CD4-positive, alpha-beta T cell treated with Interferon gamma for 1 hour (primary cell): ENCODE measurements at regions not wholly inside any gene's neighbourhood (a gene's known extent, or its start where the extent isn't known, plus 50 kb on each side); places are given as distances from the start of the nearest gene placed in this dataset.

Experiments used
- DNase-seq: peaks from one replicate; pipeline ENCODE4 v3.0.0-alpha.2; 2020

DNA sequence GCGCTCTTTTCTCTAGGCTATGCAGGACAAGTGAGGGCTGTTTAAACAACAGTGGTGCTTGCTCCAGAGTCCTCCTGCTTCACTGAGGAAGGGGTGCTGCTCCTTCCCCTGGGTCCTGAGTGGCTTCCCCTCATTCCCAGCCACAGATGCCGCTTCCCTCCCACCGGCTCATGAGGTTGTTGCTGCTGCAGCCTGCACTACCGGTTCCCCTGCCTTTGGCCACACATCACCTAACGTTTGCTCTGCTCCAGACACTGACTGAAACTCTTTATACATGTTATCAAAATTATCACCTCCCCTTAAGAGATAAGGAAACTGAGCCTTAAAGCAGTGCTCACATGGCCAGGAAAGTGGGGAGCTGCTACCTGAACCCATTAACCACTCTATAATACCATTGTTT lies 130.8 kb upstream of the LGALSL start:
- DNase-seq, result no peak

DNA sequence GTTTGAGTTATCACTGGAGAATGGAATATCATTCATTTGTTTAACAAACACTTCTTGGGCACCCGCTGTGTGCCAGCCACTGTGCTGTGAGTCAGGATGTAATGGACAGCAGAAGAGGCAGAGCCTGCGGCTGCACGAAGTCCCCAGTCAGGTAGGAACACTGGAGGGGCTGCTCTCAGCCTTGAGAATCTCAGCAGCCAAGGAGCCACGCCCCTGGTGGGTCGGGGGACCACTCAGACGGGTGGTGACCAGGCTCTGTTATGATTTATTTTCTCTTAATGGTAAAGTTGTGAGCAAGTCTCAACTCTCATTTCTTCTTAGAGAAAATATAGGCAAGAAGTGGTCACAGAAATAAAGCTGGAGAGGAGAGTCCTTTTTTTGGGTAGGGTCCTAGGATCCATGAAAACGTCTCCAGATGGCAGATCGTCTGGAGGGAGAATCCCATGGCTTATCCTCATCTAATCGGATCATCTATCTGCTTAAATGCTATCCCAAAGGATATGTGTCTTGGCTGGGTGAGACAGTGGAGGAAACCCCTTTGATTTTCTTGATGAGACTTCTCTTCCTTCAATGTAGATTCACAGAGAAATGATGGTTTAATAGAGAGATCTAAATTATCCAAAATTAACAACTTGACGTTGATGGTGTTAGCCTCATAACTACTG lies 129.1 kb upstream of the LGALSL start:
- DNase-seq, result no peak

DNA sequence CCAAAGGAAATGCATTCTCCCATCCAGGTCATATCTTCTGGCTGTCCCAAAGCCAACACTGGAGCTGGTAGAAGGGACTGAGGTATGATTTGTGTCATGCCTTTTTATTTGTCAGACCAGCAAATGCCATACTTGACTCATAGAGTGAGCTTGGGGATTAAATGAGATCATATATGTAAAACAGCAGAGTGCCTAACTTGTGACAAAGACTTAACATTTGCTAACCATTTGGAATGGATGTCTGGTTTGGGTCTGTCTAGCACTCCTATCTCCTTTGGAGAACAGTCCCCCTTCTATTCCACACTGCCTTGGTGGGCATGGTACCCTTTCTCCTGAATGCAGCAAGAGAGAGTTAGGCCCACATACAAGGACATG lies 128.5 kb upstream of the LGALSL start:
- DNase-seq, result no peak

DNA sequence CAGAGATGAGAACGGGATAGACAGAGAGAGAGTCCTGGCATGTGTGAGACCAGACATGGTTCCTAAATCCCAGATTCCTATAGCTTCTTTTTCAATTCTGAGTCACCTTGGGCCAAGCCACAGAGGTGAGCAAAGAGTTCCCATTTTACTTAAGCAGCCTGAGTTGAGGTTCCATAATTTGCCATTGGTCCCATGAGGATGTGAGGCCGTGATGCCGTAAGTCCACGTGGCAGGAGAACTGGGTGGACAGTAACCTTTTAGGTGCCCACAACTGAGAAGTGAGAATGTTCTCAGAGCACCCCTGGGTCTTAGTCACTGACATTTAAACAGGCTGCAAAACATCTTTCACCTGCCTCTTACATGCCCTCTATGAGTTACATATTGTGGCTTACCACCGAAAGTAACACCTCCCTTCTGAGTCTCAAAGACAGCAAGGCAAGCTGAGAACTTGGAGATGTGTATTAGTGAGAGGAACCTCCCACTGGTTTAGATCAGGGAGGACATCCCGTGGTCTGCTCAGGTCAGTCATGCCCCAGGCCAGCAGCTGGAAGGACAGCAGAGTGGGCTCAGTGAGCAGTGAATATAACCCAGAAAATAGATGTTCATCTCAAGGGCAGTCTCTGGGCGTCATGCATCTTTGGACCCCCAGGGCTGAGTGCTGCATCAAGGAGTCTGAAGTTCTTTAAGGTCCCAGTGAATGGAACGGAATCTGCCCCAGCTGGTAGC lies 127.9 kb upstream of the LGALSL start:
- peak; percentile 37 for DNase-seq

DNA sequence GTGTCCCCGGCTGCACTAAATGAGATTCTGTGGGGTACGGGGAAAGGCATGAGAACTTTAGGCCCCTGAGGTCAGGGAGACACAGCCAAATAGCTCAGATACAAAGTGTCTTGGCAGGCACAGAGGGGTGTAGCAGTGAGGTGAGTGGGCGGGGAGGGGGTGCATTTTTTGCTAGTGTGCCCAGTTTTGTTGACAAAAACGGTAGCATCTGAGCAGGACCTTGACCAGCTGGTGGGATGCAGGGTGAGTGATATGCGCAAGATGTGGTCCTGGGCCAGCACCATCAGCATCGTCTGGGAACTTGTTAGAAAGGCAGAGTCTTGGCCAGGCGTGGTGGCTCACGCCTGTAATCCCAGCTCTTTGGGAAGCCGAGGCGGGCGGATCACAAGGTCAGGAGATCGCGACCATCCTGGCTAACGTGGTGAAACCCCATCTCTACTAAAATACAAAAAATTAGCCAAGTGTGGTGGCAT lies 127.3 kb upstream of the LGALSL start:
- no peak for DNase-seq

DNA sequence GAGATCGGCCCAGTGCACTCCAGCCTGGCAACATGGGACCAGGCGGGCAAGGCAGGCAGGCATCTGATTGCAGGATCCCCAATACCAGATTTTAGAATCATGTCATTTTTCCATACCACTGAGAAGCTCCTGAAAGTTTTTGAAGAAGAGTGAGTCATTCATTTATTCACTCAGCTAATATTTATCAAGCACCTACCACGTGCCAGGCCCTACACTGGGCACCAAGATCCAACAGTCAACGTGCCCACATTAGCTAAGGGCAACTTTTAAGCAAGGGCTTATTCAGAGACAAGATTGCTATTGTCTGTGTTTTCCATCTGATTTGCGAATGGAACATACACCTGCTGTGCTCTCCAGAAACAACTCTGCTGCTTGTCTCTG lies 126.8 kb upstream of the LGALSL start:
- no peak for DNase-seq

DNA sequence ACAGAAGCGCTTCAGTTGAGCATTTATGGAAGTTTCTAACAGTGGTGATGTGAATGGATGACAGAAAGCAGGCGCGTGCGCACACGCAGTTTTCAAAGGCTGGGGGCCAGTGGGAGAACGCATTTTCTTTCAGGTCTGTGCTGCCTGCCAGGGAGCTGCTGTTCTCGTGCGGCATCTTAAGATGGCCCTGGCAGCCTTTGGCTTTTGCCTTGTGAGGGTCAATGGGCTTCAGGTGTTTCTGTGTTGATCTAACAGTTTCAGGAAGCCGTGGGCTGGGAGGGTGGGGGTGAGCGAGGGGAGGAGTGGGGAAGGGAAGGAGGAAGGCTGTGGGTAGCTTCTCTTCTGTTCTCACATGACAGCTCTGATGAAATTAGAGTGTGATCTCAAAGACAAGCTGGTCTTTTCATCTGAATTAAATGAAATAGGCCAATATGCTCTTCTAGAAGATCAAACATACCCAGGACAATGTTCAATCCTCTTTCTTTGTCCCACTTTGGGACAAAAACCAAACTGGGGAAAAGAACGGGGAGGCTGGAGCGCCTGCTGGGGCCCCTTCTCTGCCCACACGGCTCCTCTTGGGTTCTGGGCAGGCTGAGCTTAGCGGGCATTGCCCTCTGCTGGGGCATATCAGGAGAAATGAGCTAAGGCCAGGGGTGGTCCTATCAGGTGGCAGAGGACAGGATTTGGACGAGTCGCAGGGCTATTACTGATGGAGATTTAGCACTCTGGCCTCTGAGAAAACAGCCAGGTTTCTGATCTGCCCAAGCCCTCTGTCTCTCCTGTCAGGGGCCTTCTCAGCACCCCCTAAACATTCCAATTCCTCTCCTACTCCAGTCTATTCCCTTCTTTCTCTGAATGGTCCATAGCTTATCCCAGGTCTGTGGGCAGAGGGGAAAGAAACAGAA lies 126.2 kb upstream of the LGALSL start:
- peak; percentile 65 for DNase-seq

DNA sequence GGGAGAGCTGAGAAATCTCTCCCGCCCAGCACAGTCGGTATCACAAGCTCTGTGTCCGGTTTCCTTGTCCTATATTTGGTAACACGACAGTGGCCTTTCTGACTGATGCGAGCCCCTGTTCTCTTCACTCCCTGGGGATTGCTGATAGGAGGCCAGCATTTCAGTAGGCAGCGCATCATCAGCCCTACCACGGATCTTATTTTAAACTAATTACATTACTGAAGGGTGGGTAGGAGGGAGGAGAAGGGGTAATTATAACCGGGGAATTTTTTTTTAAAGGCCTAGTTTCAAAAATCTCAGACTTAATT lies 125.6 kb upstream of the LGALSL start:
- no peak for DNase-seq

DNA sequence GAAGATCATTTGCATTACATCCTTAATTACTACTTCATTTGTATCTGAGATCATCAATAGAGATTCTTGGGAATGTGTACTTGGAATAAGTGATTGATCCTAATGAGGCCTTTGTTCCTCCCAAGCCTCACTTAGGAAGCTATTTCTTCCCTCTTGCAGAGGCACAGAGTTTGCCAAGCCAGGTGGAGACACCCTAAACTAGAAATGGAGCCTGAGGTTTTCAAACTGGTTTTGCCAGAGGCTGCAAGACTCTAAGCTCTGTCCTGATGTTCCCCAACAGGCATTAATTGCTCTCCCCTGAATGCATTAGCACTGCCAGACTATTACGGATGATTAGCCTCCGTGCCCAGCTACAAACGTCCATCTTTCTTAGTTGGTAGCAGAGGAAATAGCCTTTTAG lies 125.2 kb upstream of the LGALSL start:
- DNase-seq, result no peak

DNA sequence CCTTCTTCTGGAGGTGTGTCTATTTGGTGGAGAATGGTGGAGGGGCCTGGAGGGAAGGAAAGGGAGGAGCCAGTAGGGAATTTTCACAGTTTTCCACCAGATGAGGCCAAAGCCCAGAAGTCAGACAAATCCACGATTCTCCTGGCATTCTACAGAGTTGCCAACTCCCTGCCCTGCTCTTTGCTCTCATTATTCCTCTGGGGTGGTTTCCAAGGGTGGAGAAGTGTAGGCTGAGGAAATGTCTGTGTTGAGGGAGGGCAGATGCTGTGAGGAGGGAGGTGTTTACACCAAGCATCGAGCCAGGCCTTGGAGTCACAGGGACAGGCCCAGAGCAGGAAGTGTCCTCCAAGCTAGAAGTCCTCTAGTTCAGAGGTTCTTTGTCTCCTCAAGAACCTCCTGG lies 124.1 kb upstream of the LGALSL start:
- no peak for DNase-seq

DNA sequence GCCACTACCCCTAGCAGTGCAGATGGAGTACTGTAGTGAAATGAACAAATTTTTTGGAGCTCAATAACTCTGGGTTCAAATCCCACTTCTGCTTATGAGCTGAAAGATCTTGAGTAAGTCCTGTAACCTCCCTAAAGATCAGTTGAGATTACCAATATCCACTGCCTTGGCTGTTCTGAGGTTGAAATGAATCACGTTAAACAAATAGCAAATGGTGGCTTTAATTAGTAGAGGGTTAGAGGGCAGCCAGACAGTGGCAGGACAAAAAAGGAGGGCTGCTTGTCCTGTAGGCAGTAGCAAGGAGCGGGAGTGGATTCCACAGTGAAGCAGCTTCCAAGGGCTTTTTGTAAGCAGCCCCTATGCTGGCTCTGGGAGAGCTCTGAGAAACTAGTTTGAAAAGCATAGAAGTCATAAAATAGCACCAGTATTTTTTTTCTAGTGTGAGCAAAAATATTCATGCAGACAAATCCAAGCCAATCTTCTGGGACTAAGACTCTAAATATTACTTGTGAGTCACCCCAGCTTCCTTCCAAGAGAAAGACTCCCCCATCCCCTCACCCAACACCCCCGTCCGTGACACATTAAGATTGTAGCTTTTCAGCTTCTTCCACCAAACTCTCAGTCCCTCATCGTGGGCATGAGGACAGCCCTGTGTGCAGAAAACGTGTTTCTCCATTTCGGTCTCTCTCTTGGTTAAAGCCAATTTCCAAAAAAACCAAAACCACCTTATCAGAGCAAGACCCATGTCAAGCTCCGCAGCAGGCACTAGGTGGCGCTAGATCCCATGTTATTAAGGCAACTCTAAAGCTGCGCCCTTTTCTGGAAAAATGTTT lies 123.5 kb upstream of the LGALSL start:
- peak; percentile 72 for DNase-seq

DNA sequence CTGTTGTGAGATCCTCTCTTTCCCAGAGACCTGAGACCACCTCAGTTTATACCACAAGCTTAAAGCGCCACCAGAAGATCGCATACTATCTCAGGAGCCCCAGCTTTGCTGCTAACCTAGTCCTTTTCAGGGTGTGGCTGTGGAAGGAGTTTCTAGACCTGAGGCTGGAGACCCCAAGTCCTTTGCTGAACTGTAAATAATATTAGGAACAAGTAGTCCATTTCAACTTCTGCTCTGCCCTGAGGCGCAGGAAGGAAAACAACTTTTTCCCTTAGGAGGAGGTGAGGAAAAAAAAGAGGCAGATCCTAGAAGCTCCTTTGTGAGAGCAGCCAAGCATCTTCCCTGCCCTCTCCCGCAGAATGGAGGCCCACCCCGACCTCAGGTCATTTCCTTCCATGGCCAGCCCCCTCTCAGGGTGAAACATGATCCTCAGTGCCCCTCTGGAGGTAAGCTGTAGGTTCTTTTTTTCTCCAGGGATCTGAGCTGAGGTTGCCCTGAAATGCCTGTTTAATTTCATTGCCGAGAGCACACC lies 122.8 kb upstream of the LGALSL start:
- no peak for DNase-seq

DNA sequence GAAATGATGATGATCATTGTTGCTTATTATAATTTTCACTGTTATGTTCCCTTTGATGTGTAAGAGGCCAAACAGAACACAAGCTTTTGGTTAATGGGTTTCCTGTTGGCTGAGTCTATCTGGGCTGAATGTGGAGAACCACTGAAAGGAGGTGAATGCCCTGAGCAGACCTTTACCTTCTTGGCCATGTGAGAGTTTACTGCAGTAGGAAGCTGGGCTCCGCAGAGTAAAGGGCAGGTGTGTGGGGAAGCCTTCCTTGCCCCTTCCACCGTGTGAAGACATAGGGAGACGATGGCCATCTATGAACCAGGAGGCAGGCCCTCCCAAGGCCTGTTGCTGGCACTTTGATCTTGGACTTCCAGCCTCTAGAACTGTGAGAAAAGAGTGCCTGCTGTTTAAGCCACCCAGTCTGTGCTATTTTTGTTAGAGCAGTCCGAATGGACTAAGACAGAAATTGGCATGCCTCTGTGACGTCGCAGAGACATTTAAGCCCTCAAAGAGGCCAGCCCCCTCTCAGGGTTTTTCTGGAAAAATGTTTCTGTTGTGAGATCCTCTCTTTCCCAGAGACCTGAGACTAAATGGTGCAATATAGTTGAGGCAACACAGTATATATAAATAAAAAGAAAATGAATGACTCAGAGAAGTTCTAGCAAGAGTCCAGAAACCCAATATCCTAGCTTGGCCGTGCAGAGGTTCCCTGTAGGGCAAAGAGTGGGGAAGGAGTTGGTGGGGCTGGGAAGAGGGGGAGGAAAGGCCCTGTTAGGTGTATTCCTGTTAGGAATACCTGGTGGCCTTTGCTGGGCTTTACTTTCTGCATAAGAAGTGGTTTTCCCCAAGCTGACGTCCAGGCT lies 121.9 kb upstream of the LGALSL start:
- no peak for DNase-seq

DNA sequence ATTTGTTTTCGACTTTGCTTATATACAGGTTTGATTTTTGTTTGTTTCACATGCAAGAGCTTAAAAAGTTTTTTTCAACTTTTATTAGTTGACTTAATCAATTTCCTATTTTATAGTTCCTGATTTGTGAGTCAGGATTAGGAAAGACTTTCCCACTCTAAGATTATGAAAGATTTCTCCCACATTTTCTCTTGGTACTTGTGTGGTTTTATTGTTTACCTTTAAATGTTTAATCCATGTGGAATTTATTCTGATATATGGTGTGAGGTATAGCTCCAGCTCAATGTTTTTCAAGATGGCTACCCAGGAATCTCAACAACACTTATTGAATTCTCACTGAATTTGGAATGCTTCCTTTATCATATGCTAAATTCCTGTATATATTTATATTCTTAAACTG lies 117.8 kb upstream of the LGALSL start:
- DNase-seq, result no peak

DNA sequence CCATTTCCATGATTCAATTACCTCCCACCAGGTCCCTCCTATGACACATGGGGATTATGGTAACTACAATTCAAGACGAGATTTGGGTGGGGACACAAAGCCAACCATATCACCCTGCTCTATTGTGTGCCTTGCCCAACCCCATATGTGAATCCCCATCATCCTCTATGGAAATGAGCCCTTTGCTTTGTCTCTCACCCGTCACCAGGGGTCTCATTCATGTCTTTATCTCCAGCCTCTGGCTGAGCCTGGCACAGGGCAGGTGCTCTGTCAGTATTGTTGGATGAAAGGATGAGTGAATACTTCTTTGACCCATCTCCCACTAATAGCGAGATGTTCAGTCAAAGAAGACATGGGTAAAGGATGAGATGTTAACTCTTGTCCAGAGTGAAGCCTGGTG lies 116.6 kb upstream of the LGALSL start:
- DNase-seq, result no peak

DNA sequence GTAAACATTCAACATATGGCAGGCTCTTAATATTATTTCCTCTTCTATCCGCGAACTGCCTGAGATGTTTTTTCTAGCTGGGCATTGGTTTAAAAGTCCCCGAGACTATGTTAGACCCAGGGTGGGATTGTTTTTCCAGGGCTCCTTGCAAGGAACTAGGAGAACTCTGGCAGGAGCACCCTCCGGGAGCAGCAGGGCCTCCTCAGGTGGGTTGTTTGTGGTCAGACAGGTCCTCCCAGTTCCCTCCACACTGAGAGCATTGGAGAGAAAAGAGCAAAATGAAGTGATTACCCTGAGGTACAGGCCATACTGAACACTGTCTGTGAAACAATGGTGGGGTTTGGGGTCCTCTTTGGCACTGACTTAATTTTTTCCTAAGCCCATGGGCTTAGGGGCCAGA lies 115.9 kb upstream of the LGALSL start:
- no peak for DNase-seq

DNA sequence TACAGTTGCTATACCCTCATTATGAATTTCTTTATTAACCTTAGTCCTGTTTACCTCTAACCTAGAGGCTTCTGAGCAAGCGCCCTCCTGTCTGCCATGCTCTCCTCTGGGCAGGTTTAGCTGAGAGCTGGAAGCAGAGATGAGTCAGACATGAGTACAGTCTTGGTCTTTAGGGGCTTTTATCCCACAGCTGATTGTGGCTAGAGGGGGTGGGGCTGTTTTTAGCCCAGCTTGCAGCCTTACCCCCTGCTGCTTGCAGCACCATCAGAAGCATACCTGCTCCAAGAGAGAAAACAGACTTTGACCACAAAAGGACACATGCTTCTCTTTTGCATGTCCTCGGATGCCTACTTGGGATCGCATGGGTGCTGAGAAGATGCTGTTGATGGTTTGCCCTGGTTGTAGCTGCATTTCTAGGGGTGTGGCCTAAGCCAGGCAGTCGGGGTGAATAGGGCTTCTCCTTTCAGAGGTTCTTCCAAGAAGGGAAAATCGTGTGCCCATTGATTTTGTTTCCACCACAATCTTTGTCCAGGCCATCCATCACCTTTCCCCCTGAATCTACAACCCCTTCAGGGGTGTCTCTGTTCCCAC lies 115.0 kb upstream of the LGALSL start:
- no peak for DNase-seq

DNA sequence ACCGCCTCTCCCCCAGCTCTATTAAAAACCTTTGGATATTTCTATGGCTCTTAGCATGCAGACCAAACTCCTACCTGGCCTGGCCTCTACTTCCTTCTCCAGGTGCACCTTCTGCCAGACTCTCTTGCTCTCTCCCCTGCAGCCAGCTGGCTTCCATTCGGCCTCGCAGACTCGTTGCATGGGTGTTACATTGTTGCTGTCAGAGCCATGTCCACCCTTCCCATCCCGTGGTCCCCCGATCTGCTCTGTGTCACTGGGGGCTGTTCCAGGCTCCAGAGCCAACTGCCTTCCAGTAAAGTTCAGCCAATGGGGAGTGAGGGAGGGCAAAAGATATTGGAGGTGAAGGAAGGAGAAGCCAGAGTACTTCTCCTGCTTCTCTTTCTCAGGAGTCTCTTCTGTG lies 112.5 kb upstream of the LGALSL start:
- DNase-seq, result no peak

DNA sequence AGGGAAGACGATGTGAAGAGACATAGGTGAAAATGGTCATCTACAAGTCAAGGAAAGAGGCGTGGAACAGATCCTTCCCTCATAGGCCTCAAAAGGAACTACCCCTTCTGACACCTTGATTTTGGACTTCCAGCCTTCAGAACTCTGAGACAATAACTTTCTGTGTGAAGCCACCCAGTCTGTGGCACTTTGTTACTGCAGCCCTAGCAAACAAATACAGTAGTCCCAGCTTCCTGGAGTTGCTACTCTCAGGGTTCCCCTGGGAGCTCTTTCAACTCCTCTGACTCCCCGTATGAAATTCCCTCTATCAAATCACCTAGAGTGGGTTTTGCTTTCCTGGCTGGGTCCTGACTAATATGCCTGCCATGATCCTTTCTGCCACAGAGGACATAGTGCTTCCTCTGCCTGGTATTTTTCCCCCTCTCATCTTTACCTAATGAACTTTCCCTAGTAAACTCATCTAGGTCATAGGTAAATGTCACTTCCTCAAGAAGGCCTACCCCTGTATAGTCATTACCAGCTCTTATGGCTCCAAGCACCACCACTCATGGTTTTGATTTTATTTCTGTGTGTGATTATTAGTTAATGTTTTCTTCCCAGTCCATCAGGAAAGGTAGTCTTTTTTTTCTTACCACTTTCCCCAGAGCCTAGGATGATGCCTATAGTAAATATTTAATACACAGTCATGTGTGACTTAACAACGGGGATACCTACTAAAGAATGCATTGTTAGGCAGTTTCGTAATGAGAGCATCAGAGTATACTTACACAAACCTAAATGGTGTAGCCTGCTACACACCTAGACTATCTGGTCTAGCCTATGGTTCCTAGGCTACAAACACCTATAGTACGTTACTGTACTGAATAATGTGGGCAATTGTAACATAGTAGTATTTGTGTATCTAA lies 111.5 kb upstream of the LGALSL start:
- no peak for DNase-seq

DNA sequence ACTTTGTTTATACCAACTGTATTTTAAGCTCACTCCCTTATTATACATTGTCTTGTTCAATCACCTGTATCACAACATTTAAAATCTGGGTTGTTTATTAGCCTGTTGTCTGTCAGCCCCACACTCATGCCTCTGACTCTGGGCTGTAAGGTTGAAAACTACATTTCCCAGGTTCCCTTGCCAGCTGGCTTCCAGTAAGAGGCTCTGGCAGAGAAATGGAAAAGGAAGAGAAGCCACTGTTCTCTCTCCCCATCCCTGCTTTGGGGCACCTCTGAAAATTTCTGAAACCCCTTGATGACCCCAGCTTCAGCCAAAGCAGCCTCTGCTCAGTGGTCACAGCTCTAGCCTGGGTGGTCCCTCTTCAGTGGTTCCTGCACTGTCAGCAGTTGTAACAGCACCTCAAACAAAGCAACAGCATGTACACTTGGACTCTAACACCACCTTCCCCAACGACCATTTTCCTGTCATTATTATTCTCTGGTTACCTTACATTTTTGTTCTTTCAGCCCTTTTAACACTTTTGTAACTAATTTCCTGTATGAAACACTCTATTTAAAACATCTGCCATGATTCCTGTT lies 108.9 kb upstream of the LGALSL start:
- DNase-seq, result no peak
